Keratinocyte (primary cell): ENCODE measurements at regions not wholly inside any gene's neighbourhood (a gene's known extent, or its start where the extent isn't known, plus 50 kb on each side); places are given as distances from the start of the nearest gene placed in this dataset.

ENCODE experiments used
- DNase-seq: peaks from one replicate; pipeline ENCODE4 v3.0.0-alpha.2; 2011; ENCODE audit warnings: low read depth, missing footprints, low spot score
- FAIRE-seq: peaks from 2 replicates; lab custom pipeline; 2011; peaks lifted over from hg19 to GRCh38; lab: Jason Lieb, UNC
- H2AFZ ChIP-seq: 2 replicates; pipeline ENCODE4 v1.6.0; 2012; ENCODE audit warnings: low read length, control low read depth, inconsistent platforms; ENCODE audit not compliant: control insufficient read depth
- H3K27ac ChIP-seq: 2 replicates; pipeline ENCODE4 v1.5.1; 2011; ENCODE audit warnings: low read length; ENCODE audit not compliant: control insufficient read depth, insufficient read depth
- H3K27me3 ChIP-seq: 3 replicates; pipeline ENCODE4 v1.6.0; 2011; ENCODE audit warnings: low read length; ENCODE audit not compliant: control insufficient read depth, insufficient read depth; ENCODE audit errors: extremely low read depth
- H3K36me3 ChIP-seq, 2 experiments: 2 replicates in 1 of 2; 3 replicates in 1 of 2; pipeline ENCODE4 v1.5.1; 2011; ENCODE audit warnings: low read length in 2 of 2, mild to moderate bottlenecking in 1 of 2; ENCODE audit not compliant: control insufficient read depth in 2 of 2, insufficient read depth in 2 of 2; ENCODE audit errors: extremely low read depth in 1 of 2
- H3K4me1 ChIP-seq: 3 replicates; pipeline ENCODE4 v1.5.1; 2011; ENCODE audit warnings: low read length; ENCODE audit not compliant: control insufficient read depth, insufficient read depth; ENCODE audit errors: extremely low read depth
- H3K4me2 ChIP-seq: 3 replicates; pipeline ENCODE4 v1.6.0; 2011; ENCODE audit warnings: low read depth, low read length; ENCODE audit not compliant: control insufficient read depth, insufficient read depth; ENCODE audit errors: extremely low read depth
- H3K4me3 ChIP-seq, 3 experiments: fragments of 200-600 bp in 1 of 3; sonication (generic) in 1 of 3; 2 replicates in 2 of 3; 3 replicates in 1 of 3; pipeline ENCODE4 v1.5.1; 2011 to 2016; ENCODE audit warnings: low read length in 3 of 3, mild to moderate bottlenecking in 3 of 3, control low read depth in 2 of 3, inconsistent platforms in 1 of 3, low read depth in 1 of 3, mixed read lengths in 1 of 3, mixed run types in 1 of 3, moderate library complexity in 1 of 3; ENCODE audit not compliant: control insufficient read depth in 2 of 3, insufficient read depth in 2 of 3; ENCODE audit errors: extremely low read depth in 1 of 3
- H3K79me2 ChIP-seq: 2 replicates; pipeline ENCODE4 v1.6.0; 2012; ENCODE audit warnings: low read length; ENCODE audit not compliant: control insufficient read depth, insufficient read depth
- H3K9ac ChIP-seq: 3 replicates; pipeline ENCODE4 v1.6.0; 2011; ENCODE audit warnings: low read length; ENCODE audit not compliant: control insufficient read depth, insufficient read depth; ENCODE audit errors: extremely low read depth
- H3K9me1 ChIP-seq: 3 replicates; pipeline ENCODE4 v1.6.0; 2011; ENCODE audit warnings: low read length; ENCODE audit not compliant: control insufficient read depth, insufficient read depth; ENCODE audit errors: extremely low read depth
- H3K9me3 ChIP-seq: 2 replicates; pipeline ENCODE4 v1.5.1; 2012; ENCODE audit warnings: low read depth, low read length; ENCODE audit not compliant: control insufficient read depth
- H4K20me1 ChIP-seq: 3 replicates; pipeline ENCODE4 v1.6.0; 2011; ENCODE audit warnings: low read length; ENCODE audit not compliant: control insufficient read depth, insufficient read depth; ENCODE audit errors: extremely low read depth
- CTCF ChIP-seq, 3 experiments: IDR thresholded peaks in 1 of 3; conservative IDR thresholded peaks in 1 of 3; optimal IDR thresholded peaks in 1 of 3; 2 replicates in 2 of 3; 3 replicates in 1 of 3; pipeline versions ENCODE3 to v1.5.1; 2011; ENCODE audit warnings: low read length in 3 of 3, mild to moderate bottlenecking in 3 of 3, moderate library complexity in 2 of 3, control low read depth in 1 of 3, inconsistent platforms in 1 of 3; ENCODE audit not compliant: insufficient read depth in 2 of 3; ENCODE audit errors: extremely low read depth in 1 of 3
- EZH2 ChIP-seq: IDR thresholded peaks from one replicate; pipeline ENCODE4 v1.6.1; 2012; ENCODE audit warnings: inconsistent platforms, mild to moderate bottlenecking, low read length, moderate library complexity
- dilution Hi-C: fragments of 300-500 bp; cut with MboI; formaldehyde crosslinking; loops from one replicate; pipeline ENCODE4 v1.7.0; 2020; ENCODE audit warnings: low sequenced_read_pairs; ENCODE audit not compliant: extremely low pct_ligation_motif_present

GRCh38 chr6:100167585-100167984, 173.6 kb upstream of the MCHR2 start:
- no peaks in the 10 kb centered on the region for H3K9me3 ChIP-seq
- no peak overlapping the region for H3K4me3 ChIP-seq
- dilution Hi-C loops, result no loop called here
- no peaks in the 10 kb centered on the region for H4K20me1 ChIP-seq
- no peak overlapping the region for H3K4me2 ChIP-seq
- no peaks in the 10 kb centered on the region for H3K79me2 ChIP-seq
- H3K9me1 ChIP-seq, result no peaks in the 10 kb centered on the region
- H3K36me3 ChIP-seq, result no peaks in the 10 kb centered on the region
- H3K9ac ChIP-seq, result no peak overlapping the region
- H3K4me1 ChIP-seq, result peaks cover 6% of the 10 kb centered on the region
- no peak for TF ChIP-seq CTCF (optimal IDR thresholded peaks at IDR 0.05 in 1 of 3, IDR thresholded peaks at IDR 0.05 in 1 of 3, conservative IDR thresholded peaks at IDR 0.05 in 1 of 3; ENCODE audit: extremely low read depth in 1 of 3, insufficient read depth in 2 of 3, low read length in 3 of 3)
- TF ChIP-seq EZH2, result no peak
- DNase-seq (no peak), FAIRE-seq (no peak)
- H3K27me3 ChIP-seq, result peaks cover 5% of the 10 kb centered on the region
- no peak overlapping the region for H3K27ac ChIP-seq
- H2AFZ ChIP-seq, result no peak overlapping the region

GRCh38 chr6:100166956-100167355, 172.9 kb upstream of the MCHR2 start:
- H3K4me2 ChIP-seq, result no peak overlapping the region
- FAIRE-seq, result no peak

More at GRCh38 chr6:100166956-100167355, 172.9 kb upstream of the MCHR2 start:
- Histone ChIP-seq H4K20me1 (no peaks in the 10 kb centered on the region), H3K36me3 (no peaks in the 10 kb centered on the region), H3K9me3 (no peaks in the 10 kb centered on the region), H3K4me1 (peaks cover 1% of the 10 kb centered on the region), H3K9me1 (no peaks in the 10 kb centered on the region), H3K27me3 (peaks cover 5% of the 10 kb centered on the region), H3K4me3 (no peak overlapping the region), H3K27ac (no peak overlapping the region), H3K79me2 (no peaks in the 10 kb centered on the region), H3K9ac (no peak overlapping the region), H2AFZ (no peak overlapping the region)
- dilution Hi-C loops, result no loop called here
- no peak for DNase-seq
- TF ChIP-seq CTCF (optimal IDR thresholded peaks at IDR 0.05 in 1 of 3, IDR thresholded peaks at IDR 0.05 in 1 of 3, conservative IDR thresholded peaks at IDR 0.05 in 1 of 3; ENCODE audit: extremely low read depth in 1 of 3, insufficient read depth in 2 of 3, low read length in 3 of 3) (no peak), EZH2 (no peak)
